ENCODE measurements at regions not wholly inside any gene's neighbourhood (a gene's known extent, or its start where the extent isn't known, plus 50 kb on each side); places are given as distances from the start of the nearest gene placed in this dataset.

GRCh38 chr9:126556560-126557250 is 57.0 kb upstream of the LMX1B start:
- no peaks in the 10 kb centered on the region for H3K36me3 ChIP-seq
- no peak overlapping the region for H3K4me2 ChIP-seq
- no peak overlapping the region for H3K4me3 ChIP-seq
- H3K27ac ChIP-seq, result no peak overlapping the region
- no peak overlapping the region for H3K9ac ChIP-seq
- no peaks in the 10 kb centered on the region for H3K79me2 ChIP-seq (ENCODE audit: low read depth)
- Mint-ChIP-seq H3K27ac (no peak overlapping the region), H3K4me1 (peaks cover 9% of the 10 kb centered on the region), H3K36me3 (no peaks in the 10 kb centered on the region), H3K9me3 (no peaks in the 10 kb centered on the region), H3K27me3 (ENCODE audit: insufficient read depth, low read depth) (peaks cover 7% of the 10 kb centered on the region), H3K4me3 (peak overlapping the region; percentile 54)
- TF ChIP-seq EZH2 (IDR thresholded peaks at IDR 0.05) (no peak), EZH2phosphoT487 (IDR thresholded peaks at IDR 0.05) (no peak), CTCF (IDR thresholded peaks at IDR 0.05) (no peak)
- no peaks in the 10 kb centered on the region for H4K20me1 ChIP-seq (ENCODE audit: low read depth)
- H3F3A ChIP-seq (ENCODE audit: low read depth), result no peaks in the 10 kb centered on the region
- H3K4me1 ChIP-seq, result no peaks in the 10 kb centered on the region
- no peaks in the 10 kb centered on the region for H3K9me3 ChIP-seq (ENCODE audit: low read depth)
- H3K27me3 ChIP-seq, result peaks cover 32% of the 10 kb centered on the region
- no peak for DNase-seq (ENCODE audit: low spot score)
- H2AFZ ChIP-seq (replicated peaks), result no peak overlapping the region

GRCh38 chr9:126558051-126558665 is 55.6 kb upstream of the LMX1B start:
- Mint-ChIP-seq H3K27ac (no peak overlapping the region), H3K27me3 (ENCODE audit: insufficient read depth, low read depth) (peaks cover 7% of the 10 kb centered on the region), H3K36me3 (no peaks in the 10 kb centered on the region), H3K4me3 (no peak overlapping the region), H3K4me1 (peaks cover 8% of the 10 kb centered on the region), H3K9me3 (no peaks in the 10 kb centered on the region)
- H3K4me2 ChIP-seq, result no peak overlapping the region
- no peaks in the 10 kb centered on the region for H3K79me2 ChIP-seq (ENCODE audit: low read depth)
- no peaks in the 10 kb centered on the region for H4K20me1 ChIP-seq (ENCODE audit: low read depth)
- peaks cover 46% of the 10 kb centered on the region for H3K27me3 ChIP-seq
- H2AFZ ChIP-seq (replicated peaks), result no peak overlapping the region
- H3K36me3 ChIP-seq, result no peaks in the 10 kb centered on the region
- peak; percentile 68 for DNase-seq (ENCODE audit: low spot score)
- no peak overlapping the region for H3K9ac ChIP-seq
- no peaks in the 10 kb centered on the region for H3K4me1 ChIP-seq
- no peak overlapping the region for H3K4me3 ChIP-seq
- TF ChIP-seq EZH2 (IDR thresholded peaks at IDR 0.05) (no peak), CTCF (IDR thresholded peaks at IDR 0.05) (peak; percentile 95)
- H3K9me3 ChIP-seq (ENCODE audit: low read depth), result no peaks in the 10 kb centered on the region
- H3F3A ChIP-seq (ENCODE audit: low read depth), result no peaks in the 10 kb centered on the region
- no peak overlapping the region for H3K27ac ChIP-seq

- Histone ChIP-seq H3K4me1 (no peaks in the 10 kb centered on the region), H3K4me3 (no peak overlapping the region), H3K79me2 (ENCODE audit: low read depth) (no peaks in the 10 kb centered on the region), H3K27ac (no peak overlapping the region), H3K9ac (no peak overlapping the region), H3K36me3 (no peaks in the 10 kb centered on the region), H4K20me1 (ENCODE audit: low read depth) (no peaks in the 10 kb centered on the region), H3F3A (ENCODE audit: low read depth) (no peaks in the 10 kb centered on the region), H3K27me3 (peaks cover 51% of the 10 kb centered on the region), H3K9me3 (ENCODE audit: low read depth) (no peaks in the 10 kb centered on the region), H3K4me2 (no peak overlapping the region), H2AFZ (replicated peaks) (no peak overlapping the region)
- TF ChIP-seq CTCF (IDR thresholded peaks at IDR 0.05), result no peak
- peaks cover 10% of the 10 kb centered on the region for H3K27me3 Mint-ChIP-seq (ENCODE audit: insufficient read depth, low read depth)
- H3K4me1 Mint-ChIP-seq, result peaks cover 3% of the 10 kb centered on the region
- H3K9me3 Mint-ChIP-seq, result no peaks in the 10 kb centered on the region
- no peaks in the 10 kb centered on the region for H3K36me3 Mint-ChIP-seq
- no peak for DNase-seq (ENCODE audit: low spot score)
- no peak overlapping the region for H3K4me3 Mint-ChIP-seq
- H3K27ac Mint-ChIP-seq, result no peak overlapping the region
These were observed 54.4 kb upstream of the LMX1B start for GRCh38 chr9:126559296-126559695.

Data from neural progenitor cell (in vitro differentiated cells).